Caco-2 (cell line): ENCODE measurements at regions not wholly inside any gene's neighbourhood (a gene's known extent, or its start where the extent isn't known, plus 50 kb on each side); places are given as distances from the start of the nearest gene placed in this dataset.

Source experiments
- BruUV-seq: library from RNA; stranded (reverse); fragments of 400-500 nt; replicated peaks from 2 replicates; lab custom pipeline; 2021; lab: Mats Ljungman, UMichigan
- CTCF ChIA-PET: fragments of 300-600 bp; sonication (Branson Sonifier 250); formaldehyde crosslinking; loops from one replicate; lab custom pipeline; 2022; ENCODE audit warnings: antibody characterized with exemption; lab: Charles Lee
- POLR2A ChIA-PET: fragments of 300-600 bp; sonication (Branson Sonifier 250); formaldehyde crosslinking; loops from one replicate; lab custom pipeline; 2022; ENCODE audit warnings: antibody characterized with exemption; lab: Charles Lee
- DNase-seq, 2 experiments: peaks; one replicate each; pipeline versions ENCODE4 v3.0.0 to v3.0.0-alpha.2; 2020 to 2022
- H3K27me3 ChIP-seq: replicated peaks from 2 replicates; pipeline ENCODE4 v1.6.0; 2011; ENCODE audit warnings: low read length; ENCODE audit not compliant: control insufficient read depth, insufficient read depth
- H3K36me3 ChIP-seq: 2 replicates; pipeline ENCODE4 v1.5.1; 2011; ENCODE audit warnings: low read length; ENCODE audit not compliant: control insufficient read depth, insufficient read depth
- H3K4me1 ChIP-seq: fragments of 250-450 bp; sonication (Bioruptor Pico); 2 replicates; pipeline ENCODE4 v1.5.1; 2020; ENCODE audit warnings: mild to moderate bottlenecking
- H3K4me3 ChIP-seq: 2 replicates; pipeline ENCODE4 v1.5.1; 2011; ENCODE audit warnings: low read depth, mild to moderate bottlenecking, control low read depth, low read length
- H3K9me3 ChIP-seq: fragments of 250-450 bp; sonication (Bioruptor Pico); 2 replicates; pipeline ENCODE4 v1.5.1; 2020; ENCODE audit warnings: mild to moderate bottlenecking, moderate library complexity
- H3K27ac Mint-ChIP-seq: one replicate; pipeline ENCODE4 v1.8.0; 2022; ENCODE audit warnings: mixed read lengths; ENCODE audit not compliant: unreplicated experiment
- H3K27me3 Mint-ChIP-seq: one replicate; pipeline ENCODE4 v1.8.0; 2022; ENCODE audit warnings: mixed read lengths; ENCODE audit not compliant: insufficient read depth, unreplicated experiment
- H3K36me3 Mint-ChIP-seq: one replicate; pipeline ENCODE4 v1.8.0; 2022; ENCODE audit warnings: mild to moderate bottlenecking, mixed read lengths; ENCODE audit not compliant: insufficient read depth, unreplicated experiment
- H3K4me1 Mint-ChIP-seq: one replicate; pipeline ENCODE4 v1.8.0; 2022; ENCODE audit warnings: low read depth, mixed read lengths; ENCODE audit not compliant: unreplicated experiment
- H3K4me3 Mint-ChIP-seq: one replicate; pipeline ENCODE4 v1.8.0; 2022; ENCODE audit warnings: mild to moderate bottlenecking, moderate library complexity, mixed read lengths; ENCODE audit not compliant: unreplicated experiment
- H3K9me3 Mint-ChIP-seq: one replicate; pipeline ENCODE4 v1.8.0; 2022; ENCODE audit warnings: mixed read lengths; ENCODE audit not compliant: unreplicated experiment
- CTCF ChIP-seq, 2 experiments: fragments of 200-600 bp in 1 of 2; IDR thresholded peaks; 1 replicate in 1 of 2; 2 replicates in 1 of 2; pipeline versions ENCODE4 v1.5.1 to v1.8.0; 2011 to 2022; ENCODE audit warnings: antibody characterized with exemption in 1 of 2, control low read depth in 1 of 2, inconsistent platforms in 1 of 2, low read depth in 1 of 2, low read length in 1 of 2, mild to moderate bottlenecking in 1 of 2, moderate library complexity in 1 of 2; ENCODE audit not compliant: insufficient read depth in 1 of 2, severe bottlenecking in 1 of 2, unreplicated experiment in 1 of 2
- intact Hi-C: fragments of 100-400 bp; cut with micrococcal nuclease; formaldehyde crosslinking; loops from one replicate; pipeline ENCODE4 v1.10.0; 2022; ENCODE audit not compliant: unreplicated experiment

- H3K27me3 ChIP-seq: no peaks in the 10 kb centered on the region
- H3K4me1 Mint-ChIP-seq: no peaks in the 10 kb centered on the region
- no peaks in the 10 kb centered on the region for H3K36me3 ChIP-seq
- no peak for TF ChIP-seq CTCF (IDR thresholded peaks at IDR 0.05; ENCODE audit: insufficient read depth in 1 of 2, low read depth in 1 of 2, low read length in 1 of 2, severe bottlenecking in 1 of 2, unreplicated experiment in 1 of 2)
- no peaks in the 10 kb centered on the region; the same call in none of the 2 replicates for H3K9me3 ChIP-seq
- no peaks in the 10 kb centered on the region for H3K4me1 ChIP-seq
- H3K9me3 Mint-ChIP-seq: peaks cover 14% of the 10 kb centered on the region
- ChIA-PET CTCF (no interaction called here), POLR2A (no interaction called here)
- no peaks in the 10 kb centered on the region for H3K27me3 Mint-ChIP-seq
- BruUV-seq: no TSS peak
- H3K27ac Mint-ChIP-seq: no peak overlapping the region
- no peaks in the 10 kb centered on the region for H3K36me3 Mint-ChIP-seq
- no peak overlapping the region for H3K4me3 Mint-ChIP-seq
- H3K4me3 ChIP-seq: no peak overlapping the region
- intact Hi-C loops: no loop called here
- no peak for DNase-seq
These were observed 348.6 kb upstream of the CDH4 start for GRCh38 chr20:60903325-60903971.

- Mint-ChIP-seq H3K27ac (no peak overlapping the region), H3K27me3 (no peaks in the 10 kb centered on the region), H3K9me3 (peaks cover 14% of the 10 kb centered on the region), H3K4me1 (no peaks in the 10 kb centered on the region), H3K36me3 (no peaks in the 10 kb centered on the region), H3K4me3 (no peak overlapping the region)
- BruUV-seq: no TSS peak
- ChIA-PET CTCF (no interaction called here), POLR2A (no interaction called here)
- no peak for TF ChIP-seq CTCF (IDR thresholded peaks at IDR 0.05; ENCODE audit: insufficient read depth in 1 of 2, low read depth in 1 of 2, low read length in 1 of 2, severe bottlenecking in 1 of 2, unreplicated experiment in 1 of 2)
- Histone ChIP-seq H3K27me3 (no peaks in the 10 kb centered on the region), H3K36me3 (no peaks in the 10 kb centered on the region), H3K9me3 (no peaks in the 10 kb centered on the region; the same call in none of the 2 replicates), H3K4me1 (no peaks in the 10 kb centered on the region), H3K4me3 (no peak overlapping the region)
- intact Hi-C loops: no loop called here
- no peak for DNase-seq
These were observed 347.3 kb upstream of the CDH4 start for GRCh38 chr20:60904730-60905129.

DNA sequence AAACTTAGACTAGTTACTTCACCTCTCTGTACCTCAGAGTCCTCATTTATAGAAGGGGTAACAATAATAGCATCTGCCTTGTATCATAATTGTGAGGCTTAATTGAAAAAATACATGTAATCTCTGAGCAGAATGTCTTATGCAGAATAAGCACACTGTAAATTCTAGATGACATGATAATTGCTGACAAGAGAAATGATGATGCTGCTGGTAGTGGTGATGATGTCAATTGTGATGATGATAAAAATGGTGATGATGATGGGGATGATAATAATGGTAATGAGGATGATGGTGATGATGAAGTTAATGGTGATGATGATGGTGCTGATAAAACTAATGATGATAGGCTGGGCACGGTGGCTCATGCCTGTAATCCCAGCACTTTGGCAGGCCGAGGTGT, 346.1 kb upstream of the CDH4 start:
- H3K36me3 Mint-ChIP-seq: no peaks in the 10 kb centered on the region
- no peak for TF ChIP-seq CTCF (IDR thresholded peaks at IDR 0.05; ENCODE audit: insufficient read depth in 1 of 2, low read depth in 1 of 2, low read length in 1 of 2, severe bottlenecking in 1 of 2, unreplicated experiment in 1 of 2)
- intact Hi-C loops: no loop called here
- no peak for DNase-seq
- no peaks in the 10 kb centered on the region; the same call in none of the 2 replicates for H3K9me3 ChIP-seq
- peaks cover 14% of the 10 kb centered on the region for H3K9me3 Mint-ChIP-seq
- no peak overlapping the region for H3K4me3 ChIP-seq
- H3K4me1 ChIP-seq: no peaks in the 10 kb centered on the region
- no peaks in the 10 kb centered on the region for H3K27me3 ChIP-seq
- H3K4me3 Mint-ChIP-seq: no peak overlapping the region
- H3K27me3 Mint-ChIP-seq: no peaks in the 10 kb centered on the region
- no TSS peak for BruUV-seq
- ChIA-PET CTCF (no interaction called here), POLR2A (no interaction called here)
- H3K36me3 ChIP-seq: no peaks in the 10 kb centered on the region
- no peak overlapping the region for H3K27ac Mint-ChIP-seq
- no peaks in the 10 kb centered on the region for H3K4me1 Mint-ChIP-seq
